GM19043 (cell line): ENCODE measurements at regions not wholly inside any gene's neighbourhood (a gene's known extent, or its start where the extent isn't known, plus 50 kb on each side); places are given as distances from the start of the nearest gene placed in this dataset.

ENCODE experiments used
- ATAC-seq: cut with Tn5 transposase; IDR thresholded peaks from one replicate; pipeline ENCODE4 v1.9.1; 2021; ENCODE audit warnings: low read depth; ENCODE audit not compliant: unreplicated experiment

DNA sequence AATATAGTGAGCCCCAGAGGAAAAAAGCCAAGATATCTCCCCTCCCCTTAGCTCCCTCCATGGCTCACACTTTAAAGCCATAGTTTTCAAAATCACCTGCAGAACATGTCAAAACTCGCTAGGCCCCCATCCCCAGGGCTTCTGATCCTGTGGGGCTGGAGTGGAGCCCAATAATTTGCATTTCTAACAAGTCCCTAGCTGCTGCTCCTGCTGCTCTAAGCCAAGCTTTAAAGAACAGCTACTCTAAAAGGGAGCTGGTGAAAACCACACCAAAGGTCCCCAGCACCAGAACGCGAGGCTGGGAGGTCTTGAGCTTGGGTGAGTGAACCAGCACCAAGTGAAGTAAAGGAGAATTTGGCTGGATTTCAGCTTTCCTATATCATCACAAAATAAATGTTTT lies 237.1 kb downstream of the ZNF674 start:
- ATAC-seq: no peak

GRCh38 chrX:46306103-46306502 lies 239.1 kb downstream of the ZNF674 start:
- ATAC-seq: no peak

DNA sequence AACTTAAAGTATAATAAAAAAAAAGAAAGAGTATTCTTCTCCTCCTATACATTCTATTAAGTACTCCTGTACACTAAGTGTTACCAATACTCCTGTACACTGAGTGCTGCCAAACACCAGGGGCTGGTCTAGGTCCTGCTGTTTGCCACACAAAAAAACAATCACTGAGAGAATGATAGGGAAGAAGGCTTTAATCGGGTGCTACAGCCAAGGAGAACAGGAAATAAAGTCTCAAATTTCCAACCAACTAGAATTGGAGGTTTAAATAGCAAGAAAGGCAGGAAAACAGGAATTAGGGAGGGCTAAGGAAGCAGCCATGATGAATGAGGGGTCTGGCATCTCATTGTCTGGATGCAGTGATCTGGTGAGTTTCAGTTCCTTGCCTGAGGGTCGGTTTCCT lies 239.8 kb downstream of the ZNF674 start:
- no peak for ATAC-seq

GRCh38 chrX:46301903-46302302 lies 243.3 kb downstream of the ZNF674 start:
- no peak for ATAC-seq

- no peak for ATAC-seq
Observed at GRCh38 chrX:46298821-46299220, 246.4 kb downstream of the ZNF674 start.

- ATAC-seq: no peak
Observed at GRCh38 chrX:46295963-46296362, 249.3 kb downstream of the ZNF674 start.

DNA sequence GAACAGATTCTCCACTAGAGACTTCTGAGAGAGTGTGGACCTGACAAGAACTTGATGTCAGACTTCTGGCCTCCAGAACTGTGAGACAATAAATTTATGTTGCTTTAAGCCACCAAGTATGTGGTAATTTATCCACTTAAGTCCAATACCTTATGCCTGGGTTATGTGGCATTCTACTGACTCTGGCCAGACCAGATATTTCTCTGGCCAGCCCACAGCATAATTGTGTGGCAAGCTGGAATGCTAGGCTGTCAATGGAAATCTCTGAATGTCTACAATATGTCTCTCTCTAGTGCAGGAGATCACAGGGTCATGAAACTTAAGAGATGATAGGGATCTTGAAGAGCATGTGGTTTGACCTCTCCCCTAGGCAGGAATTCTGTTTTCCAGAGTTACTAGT lies 251.0 kb downstream of the ZNF674 start:
- no peak for ATAC-seq

DNA sequence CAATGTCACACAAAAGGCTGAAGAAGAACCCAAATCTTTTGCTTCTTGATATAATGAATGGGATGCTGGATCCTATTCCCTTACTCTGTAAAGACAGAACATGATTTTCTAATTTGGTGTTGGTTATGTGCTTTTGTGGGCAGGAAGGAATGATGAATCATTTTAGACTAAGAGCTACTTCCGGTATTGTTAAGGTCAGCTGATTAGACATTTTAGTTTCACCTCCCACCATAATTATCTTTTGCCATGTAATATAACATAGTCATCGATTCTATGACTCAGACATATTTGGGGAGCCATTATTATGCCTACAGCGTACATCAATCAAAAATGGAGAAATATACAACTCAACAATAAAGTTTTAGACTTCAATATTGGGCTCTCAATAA lies 265.3 kb downstream of the ZNF674 start:
- ATAC-seq: no peak

GRCh38 chrX:46279214-46279924 lies 265.9 kb downstream of the ZNF674 start:
- ATAC-seq: no peak

GRCh38 chrX:46278572-46278971 lies 266.6 kb downstream of the ZNF674 start:
- ATAC-seq: no peak

- no peak for ATAC-seq
Observed at GRCh38 chrX:46268412-46268811, 276.8 kb downstream of the ZNF674 start.

DNA sequence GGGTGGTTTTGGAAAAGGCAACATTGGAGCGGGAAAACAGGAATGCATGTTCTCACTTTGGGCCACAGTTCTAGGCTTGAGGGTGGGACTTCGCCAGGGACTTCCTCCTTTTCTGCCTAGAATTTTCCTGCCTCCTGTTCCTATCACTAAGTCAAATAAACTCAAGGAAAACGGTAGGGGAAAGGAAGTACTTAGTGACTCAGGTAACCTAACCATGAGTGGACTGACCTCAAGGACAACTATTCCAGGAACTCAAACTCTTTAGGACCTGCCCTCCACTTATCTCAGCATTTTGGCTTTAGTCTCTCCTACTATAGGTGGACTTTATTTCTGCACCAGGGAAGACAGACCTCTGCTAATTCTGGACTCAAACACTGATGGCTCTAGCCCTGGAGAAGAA lies 281.7 kb downstream of the ZNF674 start:
- no peak for ATAC-seq

GRCh38 chrX:46262304-46262703 lies 282.9 kb downstream of the ZNF674 start:
- no peak for ATAC-seq

- no peak for ATAC-seq
Observed at GRCh38 chrX:46260499-46260898, 284.7 kb downstream of the ZNF674 start.

GRCh38 chrX:46258356-46258755 lies 286.9 kb downstream of the ZNF674 start:
- no peak for ATAC-seq

GRCh38 chrX:46257451-46257879 lies 287.8 kb downstream of the ZNF674 start:
- ATAC-seq: no peak

DNA sequence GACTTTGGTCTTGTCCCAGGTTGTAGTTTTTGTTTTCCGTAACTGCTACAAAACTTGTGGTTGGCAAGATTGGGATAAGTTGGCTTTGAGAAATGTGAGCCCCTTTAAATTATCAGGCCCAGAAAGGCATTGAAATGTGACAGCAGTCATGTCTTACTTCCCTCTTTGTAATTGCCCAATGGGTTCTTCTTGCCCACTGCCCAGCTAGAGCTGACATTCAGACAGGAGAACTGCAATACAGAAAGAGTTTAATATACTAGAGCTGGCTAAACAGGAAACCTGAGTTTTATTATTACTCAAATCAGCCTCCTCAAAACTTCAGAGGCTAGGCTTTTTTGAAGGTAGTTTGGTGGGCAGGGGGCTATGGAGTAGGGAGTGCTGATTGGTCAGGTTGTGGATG lies 288.3 kb downstream of the ZNF674 start:
- no peak for ATAC-seq

DNA sequence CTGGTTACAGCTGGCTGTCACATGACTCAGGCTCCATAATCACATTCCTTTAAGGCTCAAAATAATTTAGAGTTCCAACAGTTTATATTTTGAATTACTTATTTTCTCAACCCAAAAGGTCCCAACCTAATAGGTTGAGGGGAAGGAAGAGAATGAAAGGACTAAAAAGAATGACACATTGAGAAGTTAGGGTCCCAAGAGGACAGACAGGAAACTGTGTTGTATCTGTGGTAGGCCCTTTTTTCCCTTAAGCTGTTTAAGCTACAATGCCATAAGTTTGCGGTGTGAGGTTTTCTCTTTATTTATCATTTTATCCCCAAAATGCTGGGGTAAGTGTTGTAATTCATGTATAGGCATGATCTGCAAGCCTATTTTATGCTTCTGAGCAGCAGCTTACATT lies 290.2 kb downstream of the ZNF674 start:
- ATAC-seq: no peak

GRCh38 chrX:46254641-46255040 lies 290.6 kb downstream of the ZNF674 start:
- no peak for ATAC-seq

DNA sequence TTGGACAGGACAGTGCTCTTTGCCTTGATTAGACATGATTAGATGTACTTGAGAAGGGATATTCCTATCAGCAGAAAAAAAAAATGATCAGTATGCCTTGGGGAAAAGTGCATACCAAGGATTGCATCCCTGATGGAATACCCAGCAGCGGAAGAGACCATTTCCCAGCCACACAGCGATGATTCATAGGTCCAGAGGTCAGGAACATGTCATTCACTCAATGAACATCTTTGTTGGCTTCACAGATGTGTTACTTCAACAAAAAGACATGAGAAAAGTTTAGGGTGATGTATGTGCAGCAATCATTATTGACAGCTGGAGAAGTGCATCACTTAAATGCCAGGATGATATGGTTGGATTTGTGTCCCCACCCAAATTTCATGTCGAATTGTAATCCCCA lies 293.5 kb downstream of the ZNF674 start:
- ATAC-seq: no peak

GRCh38 chrX:46250151-46250550 lies 295.1 kb downstream of the ZNF674 start:
- no peak for ATAC-seq

DNA sequence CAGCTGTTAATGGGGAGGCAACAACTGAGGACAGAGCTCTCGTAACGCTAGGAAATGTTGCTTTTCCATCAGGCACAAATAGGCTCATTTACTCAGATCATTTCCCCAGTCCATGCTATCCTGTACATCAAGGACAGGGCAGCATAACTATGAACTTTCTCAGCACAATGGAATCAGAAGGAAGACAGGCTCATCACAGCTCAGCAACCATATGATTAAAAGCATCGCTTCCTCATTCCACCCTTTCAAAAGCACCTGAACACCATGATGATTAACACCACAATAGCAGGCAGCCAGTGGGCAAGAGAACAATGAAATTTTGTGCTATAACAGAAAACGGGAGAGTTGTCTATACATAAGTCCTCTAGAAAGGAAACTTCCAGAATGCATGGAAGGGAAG lies 297.8 kb downstream of the ZNF674 start:
- no peak for ATAC-seq

DNA sequence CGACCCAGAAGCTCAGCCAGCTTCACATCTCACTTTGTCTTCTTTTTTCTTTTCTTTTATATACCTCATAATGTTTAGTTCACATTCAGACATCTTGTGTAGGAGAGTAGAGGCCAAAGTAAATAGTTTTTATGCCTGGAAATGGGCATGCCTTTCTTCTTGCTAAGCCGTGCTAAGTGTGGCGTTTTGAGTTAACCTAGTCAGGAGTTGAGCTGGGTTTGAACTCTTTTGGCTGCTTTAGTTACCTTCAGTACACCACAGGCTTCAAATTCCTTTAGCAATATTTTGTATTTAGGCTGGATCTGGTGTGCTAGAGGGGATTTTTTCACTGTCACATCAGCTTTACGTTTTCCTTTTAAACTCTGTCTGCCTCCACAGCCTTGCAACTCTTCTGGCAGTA lies 300.8 kb downstream of the ZNF674 start:
- ATAC-seq: no peak
